Stimulated activated CD8-positive, alpha-beta memory T cell treated with anti-CD3 and anti-CD28 coated beads, Interleukin-4, amount 100 ng/mL, for 48 hours (primary cell): ENCODE measurements at regions not wholly inside any gene's neighbourhood (a gene's known extent, or its start where the extent isn't known, plus 50 kb on each side); places are given as distances from the start of the nearest gene placed in this dataset.
"Not testable (repeated sequence)": the region's sequence is repeated elsewhere in the genome, so short reads cannot be mapped to it uniquely, and the experiment has no call there.

Experiments used
- DNase-seq: peaks from one replicate; pipeline ENCODE4 v3.0.0-alpha.2; 2020

DNA sequence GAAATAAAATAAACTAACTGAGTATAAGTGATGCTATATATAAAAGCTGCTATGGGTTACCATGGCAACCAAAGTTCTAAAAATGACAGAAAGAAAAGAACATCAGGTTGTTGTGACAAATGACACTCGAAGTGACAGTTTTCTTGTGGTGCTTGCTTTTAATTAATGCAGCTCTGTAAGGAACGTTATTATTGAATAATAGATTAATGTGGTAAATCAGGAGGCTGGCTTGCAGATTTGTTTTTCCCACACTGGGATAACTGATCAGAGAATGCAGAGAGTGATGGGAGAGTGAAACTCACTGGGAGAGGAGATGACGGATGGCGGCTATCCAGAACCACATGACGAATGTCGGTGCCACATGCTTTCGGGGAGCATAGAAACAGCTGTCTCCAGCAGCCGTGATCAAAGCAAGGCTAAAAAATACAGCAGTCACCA lies 207.0 kb upstream of the ATP10A start:
- no peak for DNase-seq

DNA sequence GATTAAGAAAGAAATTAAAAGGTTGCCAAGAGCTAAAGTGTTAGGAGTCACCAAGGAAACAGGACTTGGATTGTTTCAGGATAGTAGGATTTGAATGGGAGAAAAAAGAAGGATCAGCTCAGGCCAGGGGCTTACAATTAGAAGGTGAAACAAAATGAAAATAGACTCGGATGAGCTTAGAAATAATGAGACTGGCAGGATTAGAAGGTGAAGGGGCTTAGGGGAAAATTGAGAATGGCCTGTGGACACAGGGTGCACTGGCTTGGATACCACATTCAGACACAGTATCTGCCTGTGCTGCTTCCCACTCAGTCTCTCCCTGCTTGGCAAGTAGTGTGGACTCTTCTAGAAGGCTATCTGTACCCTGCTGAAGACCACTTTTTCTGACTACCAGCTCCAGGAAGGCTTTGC lies 206.1 kb upstream of the ATP10A start:
- DNase-seq: no peak

DNA sequence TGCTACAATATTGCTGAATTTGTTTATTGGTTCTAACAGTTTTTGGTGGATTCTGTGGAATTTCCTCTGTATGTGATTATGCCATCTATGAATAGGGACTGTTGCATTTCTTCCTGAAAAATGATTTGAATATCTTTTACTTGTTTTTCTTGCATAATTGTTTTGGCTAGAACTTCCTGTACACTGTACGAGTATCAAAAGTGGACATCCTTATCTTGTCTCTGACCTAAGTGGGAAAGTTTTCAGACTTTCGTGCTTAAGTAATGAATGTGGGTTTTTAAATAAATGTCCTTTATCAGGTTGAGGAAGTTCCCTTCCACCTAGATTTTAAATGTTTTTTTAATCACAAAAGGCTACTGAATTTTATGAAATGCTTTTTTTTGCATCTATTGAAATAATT lies 203.8 kb upstream of the ATP10A start:
- no peak for DNase-seq

DNA sequence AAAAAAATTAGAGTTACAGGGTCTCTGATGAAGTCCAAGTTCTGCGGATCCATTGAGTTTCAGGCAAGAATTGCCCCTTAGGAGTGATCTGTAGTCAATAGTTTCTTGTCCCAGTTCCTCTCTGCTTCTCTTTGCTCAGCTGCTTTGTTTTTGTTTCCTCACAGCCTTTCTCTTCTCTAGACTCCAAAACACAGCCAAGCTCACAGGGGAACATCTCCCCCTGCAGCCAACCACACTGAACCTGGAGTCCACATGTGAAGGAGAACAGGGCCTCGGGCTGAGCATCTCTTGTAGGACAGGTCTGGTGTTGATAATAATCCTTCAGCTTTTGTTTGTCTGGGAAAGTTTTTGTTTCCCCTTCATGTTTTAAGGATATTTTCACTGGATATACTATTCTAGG lies 202.6 kb upstream of the ATP10A start:
- DNase-seq: no peak

DNA sequence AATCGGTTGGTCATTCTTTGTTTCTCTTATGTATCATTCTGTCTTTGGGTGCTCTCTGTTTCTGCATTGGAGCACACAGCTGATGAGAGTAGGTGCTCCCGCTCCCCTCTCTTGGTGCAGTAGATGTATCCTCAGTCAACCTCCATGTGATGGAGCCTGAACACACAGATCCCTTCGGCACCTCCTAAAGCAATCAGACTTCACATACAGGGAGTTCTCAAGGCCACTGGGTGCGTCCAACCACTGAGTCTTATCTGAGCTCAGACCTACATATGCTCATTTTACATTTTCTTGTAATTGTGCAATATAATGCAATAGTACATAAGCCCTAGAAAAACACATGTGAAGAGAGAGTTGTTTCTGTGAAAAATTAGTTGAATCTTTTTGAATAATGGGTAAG lies 198.1 kb upstream of the ATP10A start:
- no peak for DNase-seq

DNA sequence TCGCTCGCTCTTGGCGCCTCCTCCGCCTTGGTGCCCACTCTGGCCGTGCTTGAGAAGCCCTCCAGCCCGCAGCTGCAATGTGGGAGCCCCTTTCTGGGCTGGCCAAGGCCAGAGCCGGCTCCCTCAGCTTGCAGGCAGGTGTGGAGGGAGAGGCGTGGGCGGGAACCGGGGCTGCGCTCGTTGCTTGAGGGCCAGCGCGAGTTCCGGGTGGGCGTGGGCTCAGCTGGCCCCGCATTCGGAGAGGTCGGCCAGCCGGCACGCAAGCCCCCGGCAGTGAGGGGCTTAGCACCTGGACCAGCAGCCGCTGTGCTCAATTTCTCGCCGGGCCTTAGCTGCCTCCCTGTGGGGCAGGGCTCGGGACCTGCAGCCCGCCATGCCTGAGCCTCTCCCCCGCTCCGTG lies 193.6 kb upstream of the ATP10A start:
- DNase-seq: not testable (repeated sequence)

- no peak for DNase-seq
Measured at GRCh38 chr15:26051761-26052675, 188.9 kb upstream of the ATP10A start.

DNA sequence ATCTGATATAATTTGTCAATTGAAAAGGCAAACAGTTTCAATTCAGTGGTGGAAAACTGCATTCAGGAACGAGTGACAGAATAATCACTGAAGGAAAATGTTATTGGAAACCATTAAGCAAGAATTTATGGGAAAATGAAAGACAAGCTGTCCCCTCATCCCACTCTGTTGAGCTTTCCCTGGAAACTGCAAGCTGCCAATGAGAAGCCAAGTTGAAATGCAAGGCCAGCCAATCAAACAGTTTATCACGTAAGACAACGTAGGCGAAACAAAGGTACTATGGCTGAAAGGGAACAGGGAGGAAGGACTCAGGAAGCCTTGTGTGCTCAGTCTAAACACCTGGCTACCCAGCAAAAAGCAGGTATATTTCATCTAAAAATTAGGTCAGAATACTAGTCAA lies 187.9 kb upstream of the ATP10A start:
- no peak for DNase-seq

GRCh38 chr15:26049900-26050657 lies 187.0 kb upstream of the ATP10A start:
- no peak for DNase-seq

DNA sequence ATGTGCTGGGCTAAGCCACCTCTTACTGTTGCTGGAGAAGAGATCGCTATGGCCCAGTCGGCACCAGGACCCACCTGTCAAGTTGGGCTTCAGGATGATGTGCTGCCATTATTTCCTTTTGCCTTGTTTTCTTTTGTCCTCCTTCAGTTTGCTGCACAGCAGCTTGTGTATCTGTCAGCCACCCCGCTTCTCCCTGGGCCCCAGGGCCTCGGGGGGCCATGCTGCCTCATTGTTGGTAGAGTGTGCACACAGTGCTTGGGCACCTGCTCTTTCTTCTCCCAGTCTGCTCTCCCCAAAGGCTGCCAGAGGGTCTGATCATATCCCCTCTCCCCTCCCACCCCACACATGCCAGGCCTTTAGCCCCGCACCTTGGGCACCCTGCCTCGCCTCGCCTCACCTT lies 185.5 kb upstream of the ATP10A start:
- DNase-seq: no peak

DNA sequence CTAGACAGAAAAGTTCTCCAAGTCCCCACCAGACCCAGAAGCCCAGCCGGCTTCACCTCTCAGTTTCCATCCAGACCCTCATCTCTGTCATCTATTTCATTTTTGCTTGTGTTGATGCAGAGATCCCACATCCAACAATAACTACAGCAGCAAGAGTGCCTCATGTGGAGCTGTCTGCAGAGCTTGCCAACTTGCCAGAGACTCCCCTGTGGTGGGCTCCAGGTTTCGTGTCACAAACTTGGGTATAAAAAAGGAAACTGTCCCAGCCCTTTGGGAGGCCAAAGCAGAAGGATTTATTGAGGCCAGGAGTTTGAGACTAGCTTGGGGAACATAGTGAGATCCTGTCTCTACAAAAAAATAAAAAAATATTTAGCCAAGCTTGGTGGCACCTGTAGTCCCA lies 182.4 kb upstream of the ATP10A start:
- DNase-seq: no peak

DNA sequence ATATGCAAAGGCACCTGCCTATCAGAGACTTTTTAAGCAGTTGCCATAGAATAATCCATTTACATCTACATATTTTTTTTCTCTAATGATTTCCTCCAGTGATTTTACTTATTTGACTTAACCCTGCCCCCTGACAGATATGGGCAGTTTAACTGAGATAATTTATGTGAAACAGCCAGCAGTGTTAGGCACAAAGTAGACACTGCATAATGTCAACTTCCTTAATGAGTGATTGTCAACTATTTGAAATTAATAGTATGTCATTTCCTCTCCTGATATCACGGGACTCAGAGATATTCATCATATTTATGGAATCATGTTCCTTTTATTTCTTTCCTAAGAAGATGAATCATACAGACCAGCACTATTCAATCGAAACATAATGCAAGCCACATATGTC lies 179.9 kb upstream of the ATP10A start:
- no peak for DNase-seq

GRCh38 chr15:26038693-26039092 lies 175.6 kb upstream of the ATP10A start:
- DNase-seq: peak; percentile 8

DNA sequence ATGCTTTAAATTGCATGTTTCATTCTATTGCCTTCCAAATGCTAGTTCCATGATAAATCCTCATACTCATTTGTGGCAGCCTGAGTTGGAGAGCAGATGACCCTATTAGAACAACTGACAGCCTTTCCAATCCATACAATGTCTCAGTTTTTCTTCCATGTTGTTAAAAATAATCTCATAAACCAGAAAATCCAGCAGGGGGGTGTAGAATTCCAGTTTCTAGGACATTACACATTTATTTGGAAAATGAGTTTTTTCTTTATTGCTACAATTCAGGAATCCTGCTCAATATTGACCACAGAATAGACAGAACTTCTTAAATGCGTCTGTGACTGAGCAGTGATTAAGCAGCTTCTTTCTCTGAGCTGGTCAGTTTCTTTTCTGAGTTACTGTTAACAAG lies 174.2 kb upstream of the ATP10A start:
- no peak for DNase-seq

DNA sequence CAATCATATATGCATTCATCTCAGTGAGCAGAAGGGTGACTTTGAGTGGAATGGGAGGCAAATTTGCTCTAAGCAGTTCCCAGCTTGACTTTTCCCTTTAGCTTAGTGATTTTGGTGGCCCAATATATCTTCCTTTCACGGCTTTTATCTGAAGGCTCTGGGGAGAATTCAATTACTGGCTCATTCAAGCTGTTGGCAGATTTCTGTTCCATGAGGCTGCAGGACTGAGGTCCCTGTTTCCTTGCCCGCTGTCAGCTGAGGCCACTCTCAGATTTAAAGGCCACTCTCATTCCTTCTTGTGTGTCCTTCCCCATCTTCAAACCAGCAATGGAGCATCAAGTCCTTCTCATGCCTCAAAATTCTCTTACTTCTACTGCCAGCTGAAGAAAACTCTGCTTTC lies 170.4 kb upstream of the ATP10A start:
- no peak for DNase-seq

DNA sequence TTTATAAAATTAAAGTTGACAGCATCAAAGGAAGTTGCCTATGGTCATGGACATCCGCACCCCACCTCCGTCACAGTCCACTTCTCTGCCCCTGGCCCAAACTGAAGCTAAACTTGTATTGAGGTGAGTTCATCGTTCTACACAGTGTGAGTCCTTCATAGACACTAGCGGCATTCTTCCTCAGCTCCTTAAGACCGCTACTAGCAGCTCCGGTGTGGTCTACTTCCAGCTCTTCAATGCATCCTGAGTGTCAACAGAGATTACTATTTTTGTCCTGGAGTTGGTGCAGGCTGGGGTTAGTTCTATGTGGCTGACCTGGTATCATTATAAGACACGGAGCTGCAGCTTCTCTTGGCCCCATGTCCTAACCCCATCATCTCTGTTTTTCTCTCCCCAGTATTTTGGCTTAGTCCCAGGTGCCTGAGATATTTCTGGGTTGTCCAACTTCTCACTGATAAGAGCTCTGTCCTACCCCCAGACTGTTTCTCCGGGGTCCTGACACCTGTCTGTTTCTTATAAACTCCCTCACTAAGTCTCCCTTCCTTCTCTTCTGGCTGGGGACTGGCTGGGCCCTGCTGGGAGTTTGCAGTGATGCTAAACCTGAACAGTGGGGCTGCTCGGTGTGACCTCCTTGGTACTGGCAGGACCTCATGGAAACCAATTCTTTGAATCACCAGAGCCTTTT lies 169.2 kb upstream of the ATP10A start:
- no peak for DNase-seq

GRCh38 chr15:26029586-26029985 lies 166.5 kb upstream of the ATP10A start:
- DNase-seq: not testable (repeated sequence)

DNA sequence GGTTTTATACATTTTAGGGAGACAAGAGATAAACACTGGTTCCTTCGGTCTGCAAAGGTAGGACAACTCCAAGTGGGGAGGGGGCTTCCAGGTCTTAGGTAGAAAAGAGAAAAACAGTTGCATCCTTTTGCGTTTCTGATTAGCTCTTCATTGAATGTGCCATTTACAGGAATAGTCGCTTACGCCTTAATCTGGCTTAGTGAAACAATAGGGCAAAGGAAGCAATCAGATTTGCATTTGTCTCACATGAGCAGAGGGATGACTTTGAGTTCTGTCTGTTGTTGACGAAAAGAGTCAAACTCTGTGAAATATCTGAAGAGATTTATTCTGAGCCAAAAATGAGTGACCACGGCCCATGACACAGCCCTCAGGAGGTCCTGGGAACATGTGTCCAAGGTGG lies 166.0 kb upstream of the ATP10A start:
- DNase-seq: no peak

- no peak for DNase-seq
Measured at GRCh38 chr15:26028086-26028740, 165.1 kb upstream of the ATP10A start.

DNA sequence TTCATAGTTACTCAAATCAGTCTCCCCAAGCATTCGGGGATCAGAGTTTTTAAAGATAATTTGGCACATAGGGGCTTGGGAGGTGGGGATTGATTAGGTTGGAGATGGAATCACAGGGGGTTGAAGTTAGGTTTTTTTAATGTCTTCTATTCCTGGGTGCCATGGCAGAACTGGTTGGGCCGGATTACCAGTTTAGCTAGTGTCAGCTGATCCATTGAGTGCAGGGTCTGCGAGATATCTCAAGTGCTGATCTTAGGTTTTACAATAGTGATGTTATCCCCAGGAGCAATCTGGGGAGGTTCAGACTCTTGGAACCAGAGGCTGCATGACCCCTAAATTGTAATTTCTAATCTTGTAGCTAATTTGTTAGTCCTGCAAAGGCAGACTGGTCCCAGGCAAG lies 163.5 kb upstream of the ATP10A start:
- not testable (repeated sequence) for DNase-seq

DNA sequence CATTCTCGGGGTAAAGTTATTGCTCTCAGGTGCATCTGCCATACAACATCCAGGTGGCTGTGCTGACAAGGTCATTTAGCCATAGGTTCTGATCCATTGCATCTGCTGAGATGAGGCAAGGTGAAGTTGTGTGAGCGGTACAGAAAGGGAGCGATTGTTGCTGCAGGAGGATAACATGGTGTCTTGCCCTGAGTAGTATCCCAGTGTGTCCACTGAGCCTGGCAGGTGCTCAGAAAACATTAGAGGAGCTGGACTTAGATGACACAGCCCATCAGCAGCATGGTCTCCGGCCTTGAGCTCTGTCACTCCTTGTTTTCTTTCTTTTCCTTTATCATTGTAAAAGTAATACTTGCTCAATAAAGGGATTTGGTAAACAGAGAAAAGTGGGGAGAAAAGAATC lies 161.1 kb upstream of the ATP10A start:
- DNase-seq: no peak

- no peak for DNase-seq
Measured at GRCh38 chr15:26023691-26024090, 160.6 kb upstream of the ATP10A start.

DNA sequence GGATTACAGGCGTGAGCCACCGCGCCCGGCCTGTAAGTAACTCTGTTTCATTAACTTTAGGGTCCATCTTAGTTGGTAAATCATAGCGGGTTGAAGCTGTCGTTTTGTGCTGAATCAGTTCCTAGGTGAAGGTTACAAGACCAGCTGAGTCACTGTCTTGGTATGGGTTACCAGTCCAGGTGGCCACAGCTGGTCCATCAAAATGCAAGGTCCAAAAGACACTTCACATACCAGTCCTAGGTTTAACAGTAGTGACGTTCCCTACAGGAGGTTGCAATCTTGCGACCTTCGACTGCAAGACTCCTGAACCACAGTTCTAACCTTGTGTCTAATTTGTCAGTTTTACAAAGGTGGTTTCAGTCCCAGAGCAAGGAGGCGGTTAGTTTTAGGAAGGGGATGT lies 160.1 kb upstream of the ATP10A start:
- no peak for DNase-seq
